Stomach (tissue), 8 donors: ENCODE measurements at regions not wholly inside any gene's neighbourhood (a gene's known extent, or its start where the extent isn't known, plus 50 kb on each side); places are given as distances from the start of the nearest gene placed in this dataset.

ENCODE experiments used
- DNase-seq, 2 donors: peaks; one replicate each; pipeline versions ENCODE4 v3.0.0 to v3.0.0-alpha.2; 2013 to 2019
- H3K27ac ChIP-seq, 5 donors: fragments of 200-600 bp in 4 of 5; sonication (generic) in 4 of 5; one replicate each; pipeline ENCODE4 v1.5.1; 2013 to 2019; ENCODE audit warnings: mild to moderate bottlenecking in 1 of 5, moderate library complexity in 1 of 5
- H3K27me3 ChIP-seq, 3 donors: fragments of 200-600 bp; sonication (generic); one replicate each; pipeline ENCODE4 v1.5.1; 2017 to 2019; ENCODE audit warnings: mixed run types in 1 of 3
- H3K36me3 ChIP-seq, 4 donors: fragments of 200-600 bp; sonication (generic); 1 replicate in 3 of 4; 2 replicates in 1 of 4; pipeline ENCODE4 v1.5.1; 2016 to 2019
- H3K4me1 ChIP-seq, 4 donors: fragments of 200-600 bp; sonication (generic); one replicate each; pipeline ENCODE4 v1.5.1; 2016 to 2019
- H3K4me3 ChIP-seq, 4 donors: fragments of 200-600 bp; sonication (generic) in 3 of 4; one replicate each; pipeline ENCODE4 v1.5.1; 2016 to 2019; ENCODE audit warnings: mild to moderate bottlenecking in 1 of 4
- H3K9me3 ChIP-seq, 4 donors: fragments of 200-600 bp; sonication (generic); one replicate each; pipeline ENCODE4 v1.5.1; 2016 to 2019
- EP300 ChIP-seq: sonication (generic); formaldehyde crosslinking; IDR thresholded peaks from one replicate; pipeline ENCODE4 v1.6.1; 2017; ENCODE audit warnings: antibody characterized with exemption
- POLR2A ChIP-seq, 4 donors: fragments of 450-650 bp; IDR thresholded peaks; one replicate each; pipeline ENCODE4 v1.6.1; 2016; ENCODE audit warnings: antibody characterized with exemption in 4 of 4, control low read depth in 2 of 4, mild to moderate bottlenecking in 1 of 4, moderate library complexity in 1 of 4
- POLR2AphosphoS5 ChIP-seq, 3 donors: sonication (generic); formaldehyde crosslinking; IDR thresholded peaks; one replicate each; pipeline ENCODE4 v1.6.1; 2016; ENCODE audit warnings: antibody characterized with exemption in 3 of 3
- WGBS, 5 donors: extraction: QIAGEN DNeasy Blood & Tissue Kit in 3 of 5; methylation state at CpG; one replicate each; pipeline versions ENCODE4 v1.1.5 to v1.1.7; 2013 to 2018; 5-methylcytosine and 5-hydroxymethylcytosine counted together
- intact Hi-C: fragments of 100-400 bp; cut with DNase I; formaldehyde crosslinking; loops from one replicate; pipeline ENCODE4 v1.15.1; 2023; ENCODE audit warnings: low total_unique reads
- TF ChIP-seq, protein P1 (sequence below), 7 experiments: fragments of 450-650 bp in 4 of 7; fragments of 200-600 bp in 3 of 7; sonication (generic) in 3 of 7; IDR thresholded peaks; one replicate each; pipeline ENCODE4 v1.5.1; 2016 to 2019; ENCODE audit warnings: antibody characterized with exemption in 7 of 7, control low read depth in 2 of 7, mild to moderate bottlenecking in 1 of 7
- donor health status: healthy with polysubstance abuse.
- donor health status: Bipolar disorder and iron deficiency.
- donor health status: healthy.

DNA sequence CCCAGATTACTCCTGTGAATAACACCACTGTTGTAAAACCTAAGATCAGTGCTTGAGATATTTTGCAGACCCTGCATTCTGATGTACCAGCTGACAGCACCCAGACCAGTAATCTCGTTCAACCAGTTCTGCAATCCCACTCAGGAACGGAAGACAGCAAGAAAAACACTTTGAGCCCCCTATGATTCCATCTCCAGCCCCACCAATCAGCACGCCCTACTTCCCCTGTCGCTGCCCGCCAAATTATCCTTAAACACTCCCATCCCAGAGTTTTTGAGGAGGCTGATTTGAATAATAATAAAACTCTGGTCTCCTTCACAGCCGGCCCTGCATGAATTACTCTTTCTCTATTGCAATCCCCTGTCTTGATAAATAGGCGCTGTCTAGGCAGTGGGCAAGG is 173.9 kb upstream of the CDH2 start:
- WGBS, 5 donors = 76 to 82% (median 78%) methylated on average over 7 of the region's 7 CpGs
- no peak overlapping the region for H3K27ac ChIP-seq
- intact Hi-C loops = no loop called here
- no peak overlapping the region for H3K4me3 ChIP-seq
- no peak for DNase-seq
- peaks cover 0 to 9% (median 0%) of the 10 kb centered on the region in 4 donors for H3K9me3 ChIP-seq
- no peaks in the 10 kb centered on the region for H3K27me3 ChIP-seq
- H3K36me3 ChIP-seq = no peaks in the 10 kb centered on the region
- no peak for TF ChIP-seq POLR2AphosphoS5 (IDR thresholded peaks at IDR 0.05)
- TF ChIP-seq EP300 = no peak
- TF ChIP-seq, protein P1, sequence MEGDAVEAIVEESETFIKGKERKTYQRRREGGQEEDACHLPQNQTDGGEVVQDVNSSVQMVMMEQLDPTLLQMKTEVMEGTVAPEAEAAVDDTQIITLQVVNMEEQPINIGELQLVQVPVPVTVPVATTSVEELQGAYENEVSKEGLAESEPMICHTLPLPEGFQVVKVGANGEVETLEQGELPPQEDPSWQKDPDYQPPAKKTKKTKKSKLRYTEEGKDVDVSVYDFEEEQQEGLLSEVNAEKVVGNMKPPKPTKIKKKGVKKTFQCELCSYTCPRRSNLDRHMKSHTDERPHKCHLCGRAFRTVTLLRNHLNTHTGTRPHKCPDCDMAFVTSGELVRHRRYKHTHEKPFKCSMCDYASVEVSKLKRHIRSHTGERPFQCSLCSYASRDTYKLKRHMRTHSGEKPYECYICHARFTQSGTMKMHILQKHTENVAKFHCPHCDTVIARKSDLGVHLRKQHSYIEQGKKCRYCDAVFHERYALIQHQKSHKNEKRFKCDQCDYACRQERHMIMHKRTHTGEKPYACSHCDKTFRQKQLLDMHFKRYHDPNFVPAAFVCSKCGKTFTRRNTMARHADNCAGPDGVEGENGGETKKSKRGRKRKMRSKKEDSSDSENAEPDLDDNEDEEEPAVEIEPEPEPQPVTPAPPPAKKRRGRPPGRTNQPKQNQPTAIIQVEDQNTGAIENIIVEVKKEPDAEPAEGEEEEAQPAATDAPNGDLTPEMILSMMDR (IDR thresholded peaks at IDR 0.05) = no peak
- no peak for TF ChIP-seq POLR2A (IDR thresholded peaks at IDR 0.05)
- no peaks in the 10 kb centered on the region for H3K4me1 ChIP-seq

- Histone ChIP-seq H3K36me3 (no peaks in the 10 kb centered on the region), H3K9me3 (no peaks in the 10 kb centered on the region), H3K4me1 (no peaks in the 10 kb centered on the region), H3K4me3 (no peak overlapping the region), H3K27me3 (no peaks in the 10 kb centered on the region), H3K27ac (no peak overlapping the region)
- WGBS, 5 donors = 72 to 85% (median 83%) methylated on average over 1 of the region's 1 CpG
- DNase-seq = no peak
- intact Hi-C loops = no loop called here
- TF ChIP-seq POLR2A (IDR thresholded peaks at IDR 0.05) (no peak), POLR2AphosphoS5 (IDR thresholded peaks at IDR 0.05) (no peak), EP300 (no peak)
- TF ChIP-seq, protein P1 (IDR thresholded peaks at IDR 0.05) = no peak
Measured at GRCh38 chr18:28342231-28342630, 165.3 kb upstream of the CDH2 start.

GRCh38 chr18:28338316-28338715 is 161.4 kb upstream of the CDH2 start:
- intact Hi-C loops = no loop called here
- H3K4me1 ChIP-seq = no peaks in the 10 kb centered on the region
- no peaks in the 10 kb centered on the region for H3K9me3 ChIP-seq
- no peak for TF ChIP-seq POLR2AphosphoS5 (IDR thresholded peaks at IDR 0.05)
- TF ChIP-seq POLR2A (IDR thresholded peaks at IDR 0.05) = no peak
- no peak for TF ChIP-seq EP300
- TF ChIP-seq, protein P1 (IDR thresholded peaks at IDR 0.05) = no peak
- no peaks in the 10 kb centered on the region for H3K27me3 ChIP-seq
- WGBS, 5 donors = 80 to 97% (median 92%) methylated on average over 1 of the region's 1 CpG
- no peak for DNase-seq
- H3K36me3 ChIP-seq = no peaks in the 10 kb centered on the region
- no peak overlapping the region for H3K27ac ChIP-seq
- H3K4me3 ChIP-seq = no peak overlapping the region

GRCh38 chr18:28334516-28334915 is 157.6 kb upstream of the CDH2 start:
- intact Hi-C loops = no loop called here
- no peaks in the 10 kb centered on the region for H3K9me3 ChIP-seq
- H3K4me3 ChIP-seq = no peak overlapping the region
- H3K27me3 ChIP-seq = no peaks in the 10 kb centered on the region
- no peak overlapping the region for H3K27ac ChIP-seq
- H3K4me1 ChIP-seq = no peaks in the 10 kb centered on the region
- 58 to 67% (median 62%) methylated on average over 1 of the region's 1 CpG for WGBS, 5 donors
- H3K36me3 ChIP-seq = no peaks in the 10 kb centered on the region
- no peak for DNase-seq
- TF ChIP-seq POLR2AphosphoS5 (IDR thresholded peaks at IDR 0.05) = no peak
- TF ChIP-seq EP300 = no peak
- TF ChIP-seq, protein P1 (IDR thresholded peaks at IDR 0.05) = no peak
- no peak for TF ChIP-seq POLR2A (IDR thresholded peaks at IDR 0.05)
